GM12878 (cell line): ENCODE measurements at regions not wholly inside any gene's neighbourhood (a gene's known extent, or its start where the extent isn't known, plus 50 kb on each side); places are given as distances from the start of the nearest gene placed in this dataset.

ENCODE experiments used
- ATAC-seq: fragments of 200-7000 bp; cut with Tn5 transposase; 3 replicates; pipeline ENCODE4 v1.9.1; 2020; ENCODE audit warnings: mild to moderate bottlenecking, moderate library complexity
- BruUV-seq: library from RNA; stranded (reverse); fragments of 400-500 nt; replicated peaks from 2 replicates; lab custom pipeline; 2021; lab: Mats Ljungman, UMichigan
- CTCF ChIA-PET: fragments of 300-600 bp; sonication (Branson Sonifier 250); formaldehyde crosslinking; extraction: SDS; loops from one replicate; lab custom pipeline; 2021; ENCODE audit warnings: inconsistent platforms; lab: Yijun Ruan, JAX
- POLR2A ChIA-PET: fragments of 350-600 bp; formaldehyde crosslinking; extraction: SDS; loops from one replicate; lab custom pipeline; 2021; ENCODE audit warnings: inconsistent platforms; lab: Charles Lee
- RAD21 ChIA-PET: fragments of 300-600 bp; sonication (Branson Sonifier 250); formaldehyde crosslinking; loops from one replicate; lab custom pipeline; 2023; ENCODE audit warnings: antibody characterized with exemption; ENCODE audit not compliant: unreplicated experiment; lab: Charles Lee
- SMC1A ChIA-PET: fragments of 300-600 bp; sonication (Branson Sonifier 250); formaldehyde crosslinking; loops from one replicate; lab custom pipeline; 2023; ENCODE audit not compliant: unreplicated experiment, uncharacterized antibody; lab: Charles Lee
- DNase-seq: peaks from one replicate; pipeline ENCODE4 v3.0.0-alpha.2; 2011; ENCODE audit warnings: low read depth, low spot score
- FAIRE-seq: peaks from 3 replicates; lab custom pipeline; 2011; peaks lifted over from hg19 to GRCh38; lab: Jason Lieb, UNC
- H2AFZ ChIP-seq: 2 replicates; pipeline ENCODE4 v1.6.0; 2011; ENCODE audit warnings: low read depth, low read length, control low read depth; ENCODE audit not compliant: control insufficient read depth
- H3K27ac ChIP-seq: 2 replicates; pipeline ENCODE4 v1.5.1; 2011; ENCODE audit warnings: control low read depth; ENCODE audit not compliant: control insufficient read depth, insufficient read depth
- H3K27me3 ChIP-seq, 2 experiments: replicated peaks in 1 of 2; 2 replicates each; pipeline versions ENCODE4 v1.6.0 to v1.6.1; 2011; ENCODE audit warnings: low read length in 1 of 2; ENCODE audit not compliant: control insufficient read depth in 2 of 2, insufficient read depth in 2 of 2
- H3K36me3 ChIP-seq, 2 experiments: 2 replicates each; pipeline ENCODE4 v1.5.1; 2011; ENCODE audit warnings: low read length in 1 of 2; ENCODE audit not compliant: control insufficient read depth in 2 of 2, insufficient read depth in 2 of 2
- H3K4me1 ChIP-seq: 2 replicates; pipeline ENCODE4 v1.6.1; 2011; ENCODE audit warnings: mild to moderate bottlenecking, low read length, moderate library complexity, mixed read lengths; ENCODE audit not compliant: control insufficient read depth, insufficient read depth
- H3K4me2 ChIP-seq: 2 replicates; pipeline ENCODE4 v1.6.0; 2011; ENCODE audit warnings: control low read depth; ENCODE audit not compliant: control insufficient read depth, insufficient read depth
- H3K4me3 ChIP-seq: fragments of 200-600 bp; sonication (generic); 2 replicates; pipeline ENCODE4 v1.5.1; 2016
- H3K79me2 ChIP-seq: 2 replicates; pipeline ENCODE4 v1.6.0; 2011; ENCODE audit warnings: low read length; ENCODE audit not compliant: control insufficient read depth, insufficient read depth
- H3K9ac ChIP-seq: 2 replicates; pipeline ENCODE4 v1.8.0; 2011; ENCODE audit warnings: low read length, control low read depth, mixed read lengths; ENCODE audit not compliant: control insufficient read depth, insufficient read depth
- H3K9me3 ChIP-seq: replicated peaks from 3 replicates; pipeline ENCODE4 v1.5.1; 2011; ENCODE audit warnings: mild to moderate bottlenecking, low read length; ENCODE audit not compliant: control insufficient read depth, insufficient read depth
- H4K20me1 ChIP-seq: 2 replicates; pipeline ENCODE4 v1.6.0; 2011; ENCODE audit not compliant: control insufficient read depth, insufficient read depth
- BMI1 ChIP-seq: fragments of 450-650 bp; IDR thresholded peaks from 2 replicates; pipeline ENCODE4 v1.6.1; 2016; ENCODE audit warnings: mild to moderate bottlenecking, moderate library complexity, borderline replicate concordance
- CBX3 ChIP-seq: fragments of 200-600 bp; sonication (generic); IDR thresholded peaks from 2 replicates; pipeline ENCODE4 v1.6.1; 2016; ENCODE audit warnings: low read depth, borderline replicate concordance
- ETV6 ChIP-seq, 2 experiments: fragments of 450-650 bp in 1 of 2; IDR thresholded peaks in 1 of 2; conservative IDR thresholded peaks in 1 of 2; 2 replicates each; pipeline ENCODE4 v1.6.1; 2014; ENCODE audit warnings: antibody characterized with exemption in 1 of 2, borderline replicate concordance in 1 of 2, low read depth in 1 of 2, mild to moderate bottlenecking in 1 of 2, moderate library complexity in 1 of 2
- IKZF2 ChIP-seq, 2 experiments: fragments of 450-650 bp; IDR thresholded peaks; 2 replicates each; pipeline ENCODE4 v1.6.1; 2017; ENCODE audit warnings: mild to moderate bottlenecking in 2 of 2, moderate library complexity in 2 of 2
- LARP7 ChIP-seq: fragments of 450-650 bp; IDR thresholded peaks from 2 replicates; pipeline ENCODE4 v1.6.1; 2017; ENCODE audit warnings: mild to moderate bottlenecking
- SRF ChIP-seq, 2 experiments: IDR thresholded peaks; 2 replicates each; pipeline ENCODE4 v1.6.1; 2011; ENCODE audit warnings: low read depth in 2 of 2, low read length in 2 of 2, mild to moderate bottlenecking in 1 of 2, moderate library complexity in 1 of 2
- TAF1 ChIP-seq: IDR thresholded peaks from 2 replicates; pipeline ENCODE4 v1.6.1; 2011; ENCODE audit warnings: mild to moderate bottlenecking, low read depth, low read length, borderline replicate concordance
- WGBS: methylation state at CpG from one replicate; pipeline ENCODE4 v1.1.6; 2016; ENCODE audit warnings: low lambda C conversion rate; ENCODE audit not compliant: insufficient replicate concordance, insufficient coverage; ENCODE audit errors: missing lambda C conversion rate; 5-methylcytosine and 5-hydroxymethylcytosine counted together
- in situ Hi-C: fragments of 300-500 bp; cut with MboI; formaldehyde crosslinking; loops from 9 replicates; pipeline ENCODE4 v1.14.3; 2018; ENCODE audit warnings: mixed read lengths
- intact Hi-C: fragments of 100-400 bp; cut with micrococcal nuclease; formaldehyde crosslinking; loops from one replicate; pipeline ENCODE4 v1.14.2; 2022; ENCODE audit not compliant: unreplicated experiment
- TF ChIP-seq, protein P1 (sequence below), 3 experiments: IDR thresholded peaks in 2 of 3; conservative IDR thresholded peaks in 1 of 3; 2 replicates each; pipeline ENCODE4 v1.5.1; 2011; ENCODE audit warnings: low read depth in 3 of 3, low read length in 3 of 3, mild to moderate bottlenecking in 3 of 3, control low read depth in 2 of 3, moderate library complexity in 2 of 3, inconsistent platforms in 1 of 3, mixed read lengths in 1 of 3; ENCODE audit not compliant: control insufficient read depth in 2 of 3, insufficient read depth in 1 of 3; ENCODE audit errors: extremely low read depth in 1 of 3
- TF ChIP-seq, protein P2 (sequence below): fragments of 450-650 bp; IDR thresholded peaks from 2 replicates; pipeline ENCODE4 v1.6.1; 2014; ENCODE audit warnings: mild to moderate bottlenecking
- TF ChIP-seq, protein P3 (sequence below): fragments of 450-650 bp; IDR thresholded peaks from 2 replicates; pipeline ENCODE4 v1.6.1; 2017; ENCODE audit warnings: mild to moderate bottlenecking, moderate library complexity
- TF ChIP-seq, protein P4 (sequence below): fragments of 450-650 bp; IDR thresholded peaks from 2 replicates; pipeline ENCODE4 v1.6.1; 2017; ENCODE audit warnings: mild to moderate bottlenecking, moderate library complexity

DNA sequence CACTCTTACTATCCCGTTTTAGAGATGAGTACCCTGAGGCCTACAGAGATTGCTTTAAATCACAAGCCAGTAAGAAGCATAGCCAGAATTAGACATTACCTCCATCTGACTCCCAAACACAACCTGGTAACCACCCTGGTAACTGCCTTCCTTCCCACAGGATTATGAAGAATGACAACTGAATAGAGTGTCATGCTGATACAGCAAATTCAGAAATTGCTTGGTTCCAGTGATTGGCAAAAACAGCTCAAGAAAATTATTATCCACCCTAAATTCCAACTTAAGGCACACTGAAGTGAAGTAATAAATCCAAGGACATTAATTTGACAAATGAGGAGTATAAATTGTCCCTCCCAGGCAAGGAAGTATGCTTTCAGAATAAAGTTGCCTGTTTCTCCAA is 195.8 kb upstream of the RBMS1 start:
- ChIA-PET POLR2A (no interaction called here), RAD21 (no interaction called here), SMC1A (no interaction called here), CTCF (interaction anchor here (0.6 kb wide), 1 partner anchor 32 kb away, joined by 3 read pairs; no protein-coding TSS in a partner anchor)
- no peak overlapping the region for H3K27ac ChIP-seq
- no peak for FAIRE-seq
- no peaks in the 10 kb centered on the region for H3K9me3 ChIP-seq
- in situ Hi-C loops = no loop called here
- no peaks in the 10 kb centered on the region for H3K36me3 ChIP-seq
- no peak for ATAC-seq
- no peak overlapping the region for H3K9ac ChIP-seq
- BruUV-seq = no TSS peak
- no peaks in the 10 kb centered on the region for H3K79me2 ChIP-seq
- DNase-seq = no peak
- H3K4me2 ChIP-seq = no peak overlapping the region
- H3K4me3 ChIP-seq = no peak overlapping the region
- intact Hi-C loops = no loop called here
- H4K20me1 ChIP-seq = no peaks in the 10 kb centered on the region
- no peaks in the 10 kb centered on the region for H3K27me3 ChIP-seq
- H2AFZ ChIP-seq = no peak overlapping the region
- 0% methylated on average over 1 of the region's 1 CpG for WGBS
- no peaks in the 10 kb centered on the region for H3K4me1 ChIP-seq
- TF ChIP-seq IKZF2 (IDR thresholded peaks at IDR 0.05) (no peak), CBX3 (no peak), TAF1 (no peak), LARP7 (no peak), SRF (IDR thresholded peaks at IDR 0.05; ENCODE audit: low read depth in 2 of 2, low read length in 2 of 2) (no peak), BMI1 (no peak), ETV6 (conservative IDR thresholded peaks at IDR 0.05 in 1 of 2, IDR thresholded peaks at IDR 0.05 in 1 of 2; ENCODE audit: borderline replicate concordance in 1 of 2, low read depth in 1 of 2) (no peak)
- TF ChIP-seq, protein P1, sequence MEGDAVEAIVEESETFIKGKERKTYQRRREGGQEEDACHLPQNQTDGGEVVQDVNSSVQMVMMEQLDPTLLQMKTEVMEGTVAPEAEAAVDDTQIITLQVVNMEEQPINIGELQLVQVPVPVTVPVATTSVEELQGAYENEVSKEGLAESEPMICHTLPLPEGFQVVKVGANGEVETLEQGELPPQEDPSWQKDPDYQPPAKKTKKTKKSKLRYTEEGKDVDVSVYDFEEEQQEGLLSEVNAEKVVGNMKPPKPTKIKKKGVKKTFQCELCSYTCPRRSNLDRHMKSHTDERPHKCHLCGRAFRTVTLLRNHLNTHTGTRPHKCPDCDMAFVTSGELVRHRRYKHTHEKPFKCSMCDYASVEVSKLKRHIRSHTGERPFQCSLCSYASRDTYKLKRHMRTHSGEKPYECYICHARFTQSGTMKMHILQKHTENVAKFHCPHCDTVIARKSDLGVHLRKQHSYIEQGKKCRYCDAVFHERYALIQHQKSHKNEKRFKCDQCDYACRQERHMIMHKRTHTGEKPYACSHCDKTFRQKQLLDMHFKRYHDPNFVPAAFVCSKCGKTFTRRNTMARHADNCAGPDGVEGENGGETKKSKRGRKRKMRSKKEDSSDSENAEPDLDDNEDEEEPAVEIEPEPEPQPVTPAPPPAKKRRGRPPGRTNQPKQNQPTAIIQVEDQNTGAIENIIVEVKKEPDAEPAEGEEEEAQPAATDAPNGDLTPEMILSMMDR (IDR thresholded peaks at IDR 0.05 in 2 of 3, conservative IDR thresholded peaks at IDR 0.05 in 1 of 3; ENCODE audit: control insufficient read depth in 2 of 3, extremely low read depth in 1 of 3, insufficient read depth in 1 of 3, low read depth in 3 of 3, low read length in 3 of 3) = no peak
- TF ChIP-seq, protein P2, sequence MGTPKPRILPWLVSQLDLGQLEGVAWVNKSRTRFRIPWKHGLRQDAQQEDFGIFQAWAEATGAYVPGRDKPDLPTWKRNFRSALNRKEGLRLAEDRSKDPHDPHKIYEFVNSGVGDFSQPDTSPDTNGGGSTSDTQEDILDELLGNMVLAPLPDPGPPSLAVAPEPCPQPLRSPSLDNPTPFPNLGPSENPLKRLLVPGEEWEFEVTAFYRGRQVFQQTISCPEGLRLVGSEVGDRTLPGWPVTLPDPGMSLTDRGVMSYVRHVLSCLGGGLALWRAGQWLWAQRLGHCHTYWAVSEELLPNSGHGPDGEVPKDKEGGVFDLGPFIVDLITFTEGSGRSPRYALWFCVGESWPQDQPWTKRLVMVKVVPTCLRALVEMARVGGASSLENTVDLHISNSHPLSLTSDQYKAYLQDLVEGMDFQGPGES = no peak
- TF ChIP-seq, protein P3, sequence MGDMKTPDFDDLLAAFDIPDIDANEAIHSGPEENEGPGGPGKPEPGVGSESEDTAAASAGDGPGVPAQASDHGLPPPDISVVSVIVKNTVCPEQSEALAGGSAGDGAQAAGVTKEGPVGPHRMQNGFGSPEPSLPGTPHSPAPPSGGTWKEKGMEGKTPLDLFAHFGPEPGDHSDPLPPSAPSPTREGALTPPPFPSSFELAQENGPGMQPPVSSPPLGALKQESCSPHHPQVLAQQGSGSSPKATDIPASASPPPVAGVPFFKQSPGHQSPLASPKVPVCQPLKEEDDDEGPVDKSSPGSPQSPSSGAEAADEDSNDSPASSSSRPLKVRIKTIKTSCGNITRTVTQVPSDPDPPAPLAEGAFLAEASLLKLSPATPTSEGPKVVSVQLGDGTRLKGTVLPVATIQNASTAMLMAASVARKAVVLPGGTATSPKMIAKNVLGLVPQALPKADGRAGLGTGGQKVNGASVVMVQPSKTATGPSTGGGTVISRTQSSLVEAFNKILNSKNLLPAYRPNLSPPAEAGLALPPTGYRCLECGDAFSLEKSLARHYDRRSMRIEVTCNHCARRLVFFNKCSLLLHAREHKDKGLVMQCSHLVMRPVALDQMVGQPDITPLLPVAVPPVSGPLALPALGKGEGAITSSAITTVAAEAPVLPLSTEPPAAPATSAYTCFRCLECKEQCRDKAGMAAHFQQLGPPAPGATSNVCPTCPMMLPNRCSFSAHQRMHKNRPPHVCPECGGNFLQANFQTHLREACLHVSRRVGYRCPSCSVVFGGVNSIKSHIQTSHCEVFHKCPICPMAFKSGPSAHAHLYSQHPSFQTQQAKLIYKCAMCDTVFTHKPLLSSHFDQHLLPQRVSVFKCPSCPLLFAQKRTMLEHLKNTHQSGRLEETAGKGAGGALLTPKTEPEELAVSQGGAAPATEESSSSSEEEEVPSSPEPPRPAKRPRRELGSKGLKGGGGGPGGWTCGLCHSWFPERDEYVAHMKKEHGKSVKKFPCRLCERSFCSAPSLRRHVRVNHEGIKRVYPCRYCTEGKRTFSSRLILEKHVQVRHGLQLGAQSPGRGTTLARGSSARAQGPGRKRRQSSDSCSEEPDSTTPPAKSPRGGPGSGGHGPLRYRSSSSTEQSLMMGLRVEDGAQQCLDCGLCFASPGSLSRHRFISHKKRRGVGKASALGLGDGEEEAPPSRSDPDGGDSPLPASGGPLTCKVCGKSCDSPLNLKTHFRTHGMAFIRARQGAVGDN = no peak
- TF ChIP-seq, protein P4, sequence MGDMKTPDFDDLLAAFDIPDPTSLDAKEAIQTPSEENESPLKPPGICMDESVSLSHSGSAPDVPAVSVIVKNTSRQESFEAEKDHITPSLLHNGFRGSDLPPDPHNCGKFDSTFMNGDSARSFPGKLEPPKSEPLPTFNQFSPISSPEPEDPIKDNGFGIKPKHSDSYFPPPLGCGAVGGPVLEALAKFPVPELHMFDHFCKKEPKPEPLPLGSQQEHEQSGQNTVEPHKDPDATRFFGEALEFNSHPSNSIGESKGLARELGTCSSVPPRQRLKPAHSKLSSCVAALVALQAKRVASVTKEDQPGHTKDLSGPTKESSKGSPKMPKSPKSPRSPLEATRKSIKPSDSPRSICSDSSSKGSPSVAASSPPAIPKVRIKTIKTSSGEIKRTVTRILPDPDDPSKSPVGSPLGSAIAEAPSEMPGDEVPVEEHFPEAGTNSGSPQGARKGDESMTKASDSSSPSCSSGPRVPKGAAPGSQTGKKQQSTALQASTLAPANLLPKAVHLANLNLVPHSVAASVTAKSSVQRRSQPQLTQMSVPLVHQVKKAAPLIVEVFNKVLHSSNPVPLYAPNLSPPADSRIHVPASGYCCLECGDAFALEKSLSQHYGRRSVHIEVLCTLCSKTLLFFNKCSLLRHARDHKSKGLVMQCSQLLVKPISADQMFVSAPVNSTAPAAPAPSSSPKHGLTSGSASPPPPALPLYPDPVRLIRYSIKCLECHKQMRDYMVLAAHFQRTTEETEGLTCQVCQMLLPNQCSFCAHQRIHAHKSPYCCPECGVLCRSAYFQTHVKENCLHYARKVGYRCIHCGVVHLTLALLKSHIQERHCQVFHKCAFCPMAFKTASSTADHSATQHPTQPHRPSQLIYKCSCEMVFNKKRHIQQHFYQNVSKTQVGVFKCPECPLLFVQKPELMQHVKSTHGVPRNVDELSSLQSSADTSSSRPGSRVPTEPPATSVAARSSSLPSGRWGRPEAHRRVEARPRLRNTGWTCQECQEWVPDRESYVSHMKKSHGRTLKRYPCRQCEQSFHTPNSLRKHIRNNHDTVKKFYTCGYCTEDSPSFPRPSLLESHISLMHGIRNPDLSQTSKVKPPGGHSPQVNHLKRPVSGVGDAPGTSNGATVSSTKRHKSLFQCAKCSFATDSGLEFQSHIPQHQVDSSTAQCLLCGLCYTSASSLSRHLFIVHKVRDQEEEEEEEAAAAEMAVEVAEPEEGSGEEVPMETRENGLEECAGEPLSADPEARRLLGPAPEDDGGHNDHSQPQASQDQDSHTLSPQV = no peak
